Stomach (tissue), 4 donors: ENCODE measurements at regions not wholly inside any gene's neighbourhood (a gene's known extent, or its start where the extent isn't known, plus 50 kb on each side); places are given as distances from the start of the nearest gene placed in this dataset.

Source experiments
- POLR2A ChIP-seq, 4 donors: fragments of 450-650 bp; IDR thresholded peaks; one replicate each; pipeline ENCODE4 v1.6.1; 2016; ENCODE audit warnings: antibody characterized with exemption in 4 of 4, control low read depth in 2 of 4, mild to moderate bottlenecking in 1 of 4, moderate library complexity in 1 of 4
- TF ChIP-seq, protein P1 (sequence below), 7 experiments: fragments of 450-650 bp in 4 of 7; fragments of 200-600 bp in 3 of 7; sonication (generic) in 3 of 7; IDR thresholded peaks; one replicate each; pipeline ENCODE4 v1.5.1; 2016 to 2019; ENCODE audit warnings: antibody characterized with exemption in 7 of 7, control low read depth in 2 of 7, mild to moderate bottlenecking in 1 of 7

DNA sequence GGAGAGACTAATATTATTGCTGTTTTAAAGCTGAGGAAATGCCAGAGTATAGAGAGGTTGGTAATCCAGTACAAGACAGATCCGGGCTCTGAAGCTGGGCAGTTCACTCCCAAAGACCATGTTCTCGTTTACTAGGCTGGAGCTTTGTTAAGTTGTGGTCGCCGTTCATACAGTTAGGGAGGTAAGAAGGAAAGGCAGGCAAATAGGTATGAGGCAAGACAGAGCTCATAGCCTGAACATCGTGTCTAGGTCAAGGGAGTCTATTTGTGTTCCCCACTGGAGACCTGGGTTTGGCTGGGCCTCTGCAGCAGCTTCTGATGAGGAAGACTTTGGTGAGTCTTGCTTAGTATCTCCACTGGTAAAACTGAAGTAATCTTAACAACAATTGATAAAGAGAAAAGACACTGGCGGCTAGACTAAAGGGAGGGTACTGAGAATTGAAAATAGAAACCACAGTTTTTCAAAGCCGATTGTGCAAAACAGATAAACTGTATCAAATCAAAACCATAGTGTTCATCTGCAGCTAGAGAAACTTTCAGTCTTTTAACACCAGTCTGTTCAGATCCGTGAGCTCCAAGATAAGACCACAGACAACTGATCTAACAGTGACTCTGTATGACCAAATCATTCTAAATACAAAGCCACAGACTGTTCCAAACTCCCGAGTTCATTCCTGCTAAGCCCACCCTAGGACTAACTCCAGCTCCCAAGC, 217.0 kb upstream of the FAM78B start:
- TF ChIP-seq, protein P1, sequence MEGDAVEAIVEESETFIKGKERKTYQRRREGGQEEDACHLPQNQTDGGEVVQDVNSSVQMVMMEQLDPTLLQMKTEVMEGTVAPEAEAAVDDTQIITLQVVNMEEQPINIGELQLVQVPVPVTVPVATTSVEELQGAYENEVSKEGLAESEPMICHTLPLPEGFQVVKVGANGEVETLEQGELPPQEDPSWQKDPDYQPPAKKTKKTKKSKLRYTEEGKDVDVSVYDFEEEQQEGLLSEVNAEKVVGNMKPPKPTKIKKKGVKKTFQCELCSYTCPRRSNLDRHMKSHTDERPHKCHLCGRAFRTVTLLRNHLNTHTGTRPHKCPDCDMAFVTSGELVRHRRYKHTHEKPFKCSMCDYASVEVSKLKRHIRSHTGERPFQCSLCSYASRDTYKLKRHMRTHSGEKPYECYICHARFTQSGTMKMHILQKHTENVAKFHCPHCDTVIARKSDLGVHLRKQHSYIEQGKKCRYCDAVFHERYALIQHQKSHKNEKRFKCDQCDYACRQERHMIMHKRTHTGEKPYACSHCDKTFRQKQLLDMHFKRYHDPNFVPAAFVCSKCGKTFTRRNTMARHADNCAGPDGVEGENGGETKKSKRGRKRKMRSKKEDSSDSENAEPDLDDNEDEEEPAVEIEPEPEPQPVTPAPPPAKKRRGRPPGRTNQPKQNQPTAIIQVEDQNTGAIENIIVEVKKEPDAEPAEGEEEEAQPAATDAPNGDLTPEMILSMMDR (IDR thresholded peaks at IDR 0.05), result no peak
- TF ChIP-seq POLR2A (IDR thresholded peaks at IDR 0.05), result no peak
